SHP77 treated with DMSO at 0.1 percent for 48 hours (cell line): ENCODE measurements at regions not wholly inside any gene's neighbourhood (a gene's known extent, or its start where the extent isn't known, plus 50 kb on each side); places are given as distances from the start of the nearest gene placed in this dataset.
"Not testable (repeated sequence)": the region's sequence is repeated elsewhere in the genome, so short reads cannot be mapped to it uniquely, and the experiment has no call there.

Experiments
- DNase-seq: peaks from one replicate; lab custom pipeline; 2025; lab: John Stamatoyannopoulos, UW

DNA sequence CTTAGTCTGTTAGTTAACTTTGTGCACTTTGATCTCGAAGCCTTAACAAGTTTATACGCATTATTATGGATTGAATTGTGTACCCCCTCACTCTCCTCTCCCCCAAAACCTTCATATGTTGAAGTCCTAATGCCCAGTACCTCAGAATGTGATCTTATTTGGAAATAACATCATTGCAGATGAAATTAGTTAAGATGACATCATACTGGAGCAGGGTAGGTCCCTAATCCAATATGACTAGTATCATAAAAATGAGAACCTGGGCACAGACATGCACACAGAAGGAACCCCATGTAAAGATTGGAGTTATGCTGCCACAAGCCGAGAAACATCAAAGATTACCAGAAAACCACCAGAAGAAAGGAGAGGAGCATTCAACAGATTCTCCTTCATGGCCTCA is 85.8 kb upstream of the TSC22D1 start:
- DNase-seq, result no peak

DNA sequence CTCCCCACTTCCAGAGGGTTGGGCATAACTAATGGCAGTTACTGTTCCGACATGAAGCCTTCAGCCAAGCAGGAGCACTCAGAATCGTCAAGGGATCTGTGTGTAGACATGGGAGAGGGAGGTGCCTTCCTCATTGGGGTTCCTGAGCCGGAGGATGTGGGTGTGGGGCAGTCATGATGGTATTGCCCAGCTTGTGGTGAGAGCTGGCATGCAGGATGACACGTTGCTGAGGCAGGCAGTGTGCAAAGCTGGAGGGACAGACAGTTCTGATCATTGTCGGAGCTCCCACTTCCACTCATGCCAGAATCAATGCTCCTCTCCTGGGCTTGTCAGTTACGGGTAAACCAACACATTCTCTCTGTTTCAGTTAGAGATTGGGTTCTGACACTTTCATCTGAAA is 83.9 kb upstream of the TSC22D1 start:
- no peak for DNase-seq

DNA sequence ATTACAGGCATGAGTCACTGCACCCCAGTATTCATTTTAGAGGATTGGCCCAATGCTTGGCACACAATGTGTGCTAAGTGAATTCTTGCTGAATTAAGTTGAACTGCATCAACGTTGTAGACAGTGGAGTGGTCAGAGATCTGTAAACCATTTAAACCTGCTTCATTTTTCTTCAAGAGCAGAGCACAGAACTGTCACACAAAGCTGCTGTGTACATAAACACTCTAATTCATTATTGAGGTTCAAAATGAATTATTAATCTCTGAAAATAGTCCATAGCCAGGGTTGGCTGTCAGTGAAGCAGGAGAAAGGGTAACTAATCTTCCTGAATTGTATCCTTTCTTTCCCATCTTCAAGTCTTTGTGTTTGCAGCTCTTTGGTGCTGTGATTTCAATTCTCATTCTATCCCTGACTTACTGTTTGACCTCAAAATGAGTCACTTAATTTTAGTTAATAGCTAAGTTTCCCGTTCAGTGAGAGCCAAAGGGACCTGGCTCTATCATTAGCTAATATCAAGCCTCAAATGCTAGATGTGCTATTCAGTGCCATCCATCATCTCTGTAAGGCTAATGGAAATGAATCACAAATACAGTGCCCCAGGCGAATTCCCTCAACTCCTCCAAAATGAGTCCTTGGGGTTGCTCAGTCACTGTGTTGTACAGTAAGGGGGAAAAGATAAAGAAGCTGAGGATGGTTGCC is 77.0 kb upstream of the TSC22D1 start:
- DNase-seq, result no peak

DNA sequence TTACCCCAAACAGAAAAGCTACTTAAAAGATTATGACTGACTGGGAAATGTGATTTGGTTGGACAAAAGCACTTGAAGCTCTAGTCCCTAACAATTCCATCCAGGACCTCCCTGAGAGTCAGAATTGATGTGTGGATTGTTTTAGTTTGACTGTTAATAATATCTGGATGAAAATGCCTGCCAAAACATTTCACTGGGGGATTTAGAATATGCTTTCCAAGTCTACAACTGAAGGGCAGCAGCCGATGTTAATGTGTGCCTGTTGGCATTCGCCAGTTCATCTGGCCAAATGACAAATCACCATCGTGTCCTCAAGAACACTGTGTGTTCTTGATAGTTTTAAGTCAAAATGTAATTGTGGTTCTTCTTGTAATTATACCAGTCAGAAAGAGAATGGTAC is 76.0 kb upstream of the TSC22D1 start:
- DNase-seq, result no peak

DNA sequence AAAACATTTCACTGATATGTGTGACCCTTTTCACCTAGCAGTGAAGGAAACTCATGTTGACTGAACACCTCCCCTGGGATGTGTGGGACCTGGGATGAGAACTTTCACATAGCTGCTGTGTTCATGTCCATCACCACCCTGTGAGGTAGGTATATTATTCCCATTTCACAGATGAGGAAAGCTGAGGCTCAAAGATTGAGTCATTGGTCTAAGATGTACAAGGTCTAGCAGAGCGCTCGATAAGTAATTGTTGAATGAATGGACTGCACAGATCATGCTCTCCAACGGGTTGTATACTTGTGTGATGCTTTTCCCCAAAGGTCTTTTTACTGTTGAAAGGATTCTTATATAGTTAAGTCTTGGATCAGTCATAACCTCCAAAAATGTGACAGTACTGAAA is 75.6 kb upstream of the TSC22D1 start:
- DNase-seq, result no peak

DNA sequence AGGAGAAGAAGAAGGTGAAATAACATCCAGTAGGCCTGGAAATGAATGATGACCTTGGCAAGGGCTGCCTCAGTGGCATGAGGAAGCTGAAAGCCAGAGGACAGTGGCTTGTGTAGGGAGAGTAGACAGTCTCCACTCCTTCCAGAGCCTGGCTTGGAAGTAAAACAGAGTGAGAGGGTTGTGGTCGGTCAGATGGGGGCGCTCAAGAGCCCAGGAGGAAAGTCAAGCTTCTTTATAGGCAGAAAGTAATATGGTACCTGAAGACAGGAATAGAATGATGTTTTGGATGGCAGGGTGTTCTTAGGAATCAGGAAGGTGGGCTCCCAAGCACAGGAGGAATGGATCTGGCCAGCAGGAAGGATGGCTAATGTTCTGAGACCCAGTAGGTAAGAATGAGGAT is 75.1 kb upstream of the TSC22D1 start:
- no peak for DNase-seq

DNA sequence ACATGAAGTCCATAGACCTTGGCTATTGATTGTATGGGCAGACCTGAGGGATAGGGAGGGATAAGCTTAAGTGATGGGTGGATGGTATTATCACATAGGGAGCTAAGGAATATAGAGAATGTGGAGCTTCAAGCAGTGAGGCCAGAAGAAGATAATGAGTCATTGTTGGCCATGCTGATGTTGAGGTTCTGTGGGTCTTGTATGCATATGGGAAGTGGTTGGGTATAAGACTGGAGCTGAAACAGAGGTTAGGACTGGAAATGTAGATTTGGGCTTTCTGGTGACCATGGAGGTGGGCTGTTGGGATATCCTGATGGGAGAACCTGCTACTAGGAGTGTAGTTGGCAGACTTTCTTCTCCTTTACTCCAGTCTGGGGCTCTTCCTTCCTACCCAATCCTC is 73.7 kb upstream of the TSC22D1 start:
- no peak for DNase-seq

DNA sequence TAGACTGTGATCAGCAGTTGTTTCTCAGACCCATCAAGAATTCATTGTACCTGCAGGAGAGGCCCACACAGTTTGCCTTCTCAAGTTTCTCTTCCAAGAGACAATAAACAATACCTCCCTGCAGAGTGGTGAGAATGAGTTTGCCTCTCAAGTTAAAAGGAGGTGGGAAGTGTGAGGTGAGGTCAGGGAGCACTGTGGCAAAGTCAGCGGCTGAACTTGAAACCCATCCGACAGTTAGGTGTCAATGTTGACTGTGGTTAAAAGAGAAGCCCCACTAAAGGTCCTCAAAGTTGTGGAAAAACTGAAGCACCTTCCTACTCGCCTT is 72.9 kb upstream of the TSC22D1 start:
- DNase-seq, result no peak

DNA sequence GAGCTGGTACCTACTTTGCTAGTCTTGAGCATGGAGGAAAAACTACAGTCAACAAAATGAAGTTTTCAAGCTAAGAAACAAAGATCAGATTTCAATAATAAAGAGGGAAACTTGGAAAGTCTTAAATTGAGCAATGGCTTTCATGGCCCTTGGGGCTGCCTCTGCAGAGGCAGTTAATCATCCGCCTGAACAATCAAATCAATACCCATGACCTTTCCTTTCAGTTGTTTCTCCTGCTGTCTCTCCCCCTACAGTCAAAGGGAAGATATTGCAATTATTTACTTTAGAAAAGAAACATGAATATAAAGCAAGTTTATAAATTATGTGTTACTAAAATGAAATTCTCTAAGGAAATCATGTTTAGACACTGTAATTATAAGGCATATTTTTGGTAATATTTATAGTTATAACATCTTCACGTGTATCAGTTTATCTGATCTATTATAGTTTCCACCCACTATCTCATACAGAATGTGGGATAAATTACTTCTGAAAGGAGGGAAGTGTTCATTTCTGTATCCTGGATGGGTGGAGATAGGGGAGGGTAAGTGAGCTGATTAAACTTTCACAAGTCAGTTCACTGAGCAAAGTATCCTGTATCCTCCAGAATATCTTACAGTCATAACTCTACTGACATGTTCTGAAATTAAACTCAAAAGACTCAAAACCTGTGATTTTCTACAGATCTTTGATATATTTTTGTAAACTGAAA is 72.4 kb upstream of the TSC22D1 start:
- DNase-seq, result no peak

DNA sequence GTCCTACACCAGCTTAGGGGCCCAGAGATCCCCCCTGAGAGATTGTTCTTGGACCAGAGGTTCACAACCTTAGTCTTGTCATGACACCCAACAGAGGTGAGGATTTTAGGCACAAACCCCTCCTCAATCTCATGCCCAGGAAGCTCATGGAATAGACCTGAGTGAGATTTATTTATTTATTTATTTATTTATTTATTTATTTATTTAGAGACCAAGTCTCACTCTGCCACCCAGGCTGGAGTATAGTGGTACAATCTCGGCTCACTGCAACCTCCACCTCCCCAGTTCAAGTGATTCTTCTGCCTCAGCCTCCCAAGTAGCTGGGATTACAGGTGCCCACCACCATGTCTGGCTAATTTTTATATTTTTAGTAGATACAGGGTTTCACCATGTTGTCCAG is 71.4 kb upstream of the TSC22D1 start:
- DNase-seq, result not testable (repeated sequence)

DNA sequence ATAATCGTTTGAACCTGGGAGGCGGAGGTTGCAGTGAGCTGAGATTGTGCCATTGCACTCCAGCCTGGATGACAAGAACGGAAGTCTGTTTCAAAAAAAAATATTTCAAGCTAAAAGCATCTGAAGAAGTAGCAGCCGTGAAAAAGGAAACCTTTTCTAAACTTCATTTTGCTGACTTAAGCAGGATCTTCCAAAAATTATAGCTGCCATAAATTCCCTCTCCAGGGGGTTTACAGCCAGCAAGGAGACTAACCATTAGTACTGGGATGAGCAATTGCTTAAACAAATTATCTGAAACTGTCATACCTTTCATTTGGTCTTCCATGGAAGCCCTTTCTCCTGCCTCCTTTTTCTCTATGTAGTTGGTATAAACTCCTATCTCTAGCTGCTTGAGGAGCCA is 69.9 kb upstream of the TSC22D1 start:
- DNase-seq, result no peak

DNA sequence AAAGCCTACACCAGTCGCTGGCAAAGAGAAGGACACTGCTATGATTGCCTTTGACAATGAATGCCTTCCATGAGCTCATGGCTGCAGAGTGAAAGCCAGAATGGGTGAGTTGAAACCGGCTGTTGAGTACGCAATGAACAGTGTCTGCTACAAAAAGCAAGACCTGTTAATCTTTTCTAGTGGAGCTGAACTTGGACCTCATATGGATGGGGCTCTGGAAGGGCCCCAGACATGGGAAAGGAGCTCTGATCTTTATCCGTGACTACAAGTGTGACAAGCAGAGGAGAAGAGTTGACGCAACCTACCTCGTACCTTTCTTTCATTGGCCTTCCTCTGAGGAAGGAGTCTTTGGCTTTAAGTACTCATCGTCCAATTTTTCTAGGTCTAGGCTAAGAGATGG is 67.1 kb upstream of the TSC22D1 start:
- no peak for DNase-seq

DNA sequence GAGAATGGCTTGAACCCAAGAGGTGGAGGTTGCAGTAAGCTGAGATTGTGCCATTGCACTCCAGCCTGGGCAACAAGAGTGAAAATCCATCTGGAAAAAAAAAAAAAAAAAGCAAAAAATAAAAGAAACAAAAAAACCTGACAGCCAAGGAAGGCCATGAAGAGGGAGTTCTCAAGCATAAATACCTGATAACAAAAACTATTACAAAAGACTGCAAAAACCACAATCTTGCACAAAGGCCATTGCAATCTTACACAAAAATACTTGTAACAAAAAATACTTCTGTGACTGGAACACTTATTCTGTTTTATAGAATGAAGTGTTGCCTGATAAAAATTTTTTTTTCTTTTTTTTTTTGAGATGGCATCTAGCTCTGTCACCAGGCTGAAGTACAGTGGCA is 61.5 kb upstream of the TSC22D1 start:
- no peak for DNase-seq

DNA sequence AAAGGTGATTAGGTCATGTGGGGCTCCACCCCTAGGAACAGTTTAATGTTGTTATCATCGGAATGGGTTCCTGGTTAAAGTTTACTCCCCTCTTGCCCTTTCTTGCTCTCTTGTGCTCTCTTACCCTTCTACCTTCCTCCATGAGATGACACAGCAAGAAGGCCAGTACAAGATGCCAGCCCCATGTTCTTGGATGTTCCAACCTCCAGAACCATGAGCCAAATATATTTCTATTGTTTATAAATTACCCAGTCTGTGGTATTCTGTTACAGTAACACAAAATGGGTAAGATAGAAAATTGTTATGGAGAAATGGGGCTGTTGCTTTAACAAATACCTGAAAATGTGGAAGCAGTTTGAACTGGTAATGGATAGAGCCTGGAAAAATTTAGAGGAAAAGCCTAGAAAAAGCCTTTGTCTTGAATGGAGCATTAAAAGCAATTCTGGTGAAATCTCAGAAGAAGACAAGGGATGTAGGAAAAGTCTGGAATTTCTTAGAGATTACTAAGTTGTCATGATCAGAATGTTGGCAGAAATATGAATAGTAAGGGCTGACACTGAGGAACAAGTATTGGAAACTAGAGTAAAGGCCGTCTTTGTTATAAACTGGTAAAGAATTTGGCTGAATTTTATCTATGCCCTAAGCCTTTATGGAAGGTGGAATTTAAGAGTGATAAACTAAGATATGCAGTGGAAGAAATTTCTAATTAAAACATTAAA is 53.5 kb upstream of the TSC22D1 start:
- no peak for DNase-seq

DNA sequence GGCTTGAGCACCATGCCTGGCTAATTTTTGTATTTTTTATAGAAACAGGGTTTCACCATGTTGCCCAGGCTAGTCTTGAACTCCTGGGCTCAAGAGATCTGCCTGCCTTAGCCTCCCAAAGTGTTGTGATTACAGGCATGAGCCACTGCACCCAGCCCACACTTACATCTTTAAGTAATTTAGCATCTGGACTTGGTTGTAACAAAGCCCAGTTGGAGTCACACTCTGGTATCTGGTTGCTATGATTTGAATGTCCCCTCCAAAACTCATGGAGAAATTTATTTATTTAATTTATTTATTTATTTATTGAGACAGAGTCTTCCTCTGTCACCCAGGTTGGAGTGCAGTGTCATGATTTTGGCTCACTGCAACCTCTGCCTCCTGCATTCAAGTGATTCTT is 52.7 kb upstream of the TSC22D1 start:
- not testable (repeated sequence) for DNase-seq

DNA sequence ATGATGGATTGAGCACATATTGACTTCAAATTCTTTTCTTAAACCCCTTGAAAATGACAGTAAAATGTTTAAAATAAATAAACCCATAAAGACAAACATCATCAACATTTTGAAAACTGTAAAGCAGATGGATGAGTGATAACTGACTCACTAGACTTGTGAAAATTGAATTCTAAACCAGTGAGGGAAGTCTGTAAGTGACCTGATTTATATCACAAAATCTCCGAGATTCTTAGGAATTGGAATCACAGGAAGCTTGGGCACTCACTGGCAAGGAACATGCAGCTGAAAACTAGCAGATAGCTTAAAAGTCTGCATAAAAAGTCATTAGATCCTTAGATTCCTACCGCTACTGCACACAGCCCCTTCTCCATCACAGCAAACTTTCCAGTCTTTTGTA is 51.3 kb upstream of the TSC22D1 start:
- no peak for DNase-seq

DNA sequence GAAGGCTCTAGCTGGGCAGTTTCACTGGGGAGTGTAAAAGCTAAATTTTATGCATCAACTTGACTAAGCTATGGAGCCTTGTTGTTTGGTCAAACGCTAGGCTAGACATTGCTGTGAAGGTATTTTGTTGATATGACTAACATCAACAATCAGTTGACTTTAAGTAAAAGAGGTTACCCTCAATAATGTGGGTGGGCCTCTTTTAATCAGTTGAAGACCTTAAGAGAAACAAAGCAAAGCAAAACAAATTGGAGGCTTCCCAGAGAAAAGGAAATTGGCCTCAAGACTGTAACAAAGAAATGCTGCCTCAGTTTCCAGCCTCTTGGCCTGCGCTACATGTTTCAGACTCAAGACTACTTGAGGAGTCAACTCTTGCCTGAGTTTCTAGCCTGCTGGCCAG is 50.0 kb upstream of the TSC22D1 start:
- no peak for DNase-seq
